GM19193 (cell line): ENCODE measurements at regions not wholly inside any gene's neighbourhood (a gene's known extent, or its start where the extent isn't known, plus 50 kb on each side); places are given as distances from the start of the nearest gene placed in this dataset.

Source experiments
- POLR2A ChIP-seq: IDR thresholded peaks from 4 replicates; pipeline ENCODE4 v1.6.1; 2011; ENCODE audit not compliant: insufficient read depth, insufficient read length; ENCODE audit errors: extremely low read depth

- TF ChIP-seq POLR2A: no peak
Measured at GRCh38 chr13:33582121-33582520, 235.8 kb upstream of the RFC3 start.

DNA sequence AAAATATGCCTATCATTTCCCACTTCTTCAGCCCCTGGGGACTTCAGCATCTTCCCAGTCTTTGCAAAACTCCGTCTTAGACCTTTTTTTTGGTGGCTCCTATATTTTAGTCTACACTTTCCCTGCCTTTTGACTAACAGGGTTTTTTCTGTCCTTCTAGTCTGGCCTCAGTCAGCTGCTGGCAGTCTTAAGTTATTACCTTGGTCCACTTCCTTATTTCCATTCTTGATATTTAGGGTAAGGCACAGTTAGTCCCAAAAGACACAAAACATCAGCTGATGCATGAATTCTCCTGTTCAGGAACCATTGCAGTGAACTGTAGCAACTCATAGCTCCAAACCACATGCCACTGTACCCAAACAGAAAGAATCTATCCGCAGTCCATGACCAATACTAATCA is 234.6 kb upstream of the RFC3 start:
- no peak for TF ChIP-seq POLR2A

DNA sequence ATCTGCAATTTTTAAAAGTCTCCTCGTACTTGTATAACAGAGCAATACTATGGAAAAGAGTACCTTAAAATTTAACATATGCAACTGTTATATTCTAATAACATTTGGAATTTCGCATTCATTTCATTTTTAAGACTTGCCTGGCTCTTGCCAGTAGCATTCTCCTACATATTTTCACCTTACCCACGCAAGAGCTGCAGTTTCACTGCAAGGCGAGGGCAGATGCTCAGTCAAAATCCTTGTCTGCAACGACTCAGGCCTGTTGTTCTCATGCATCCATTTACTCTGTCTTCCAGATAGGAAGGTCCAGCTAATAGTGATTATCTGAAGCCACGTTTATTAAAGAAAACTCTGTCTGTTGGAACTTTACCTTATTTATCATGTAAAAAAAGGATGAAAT is 227.0 kb upstream of the RFC3 start:
- no peak for TF ChIP-seq POLR2A

- TF ChIP-seq POLR2A: no peak
Measured at GRCh38 chr13:33606692-33607091, 211.3 kb upstream of the RFC3 start.

GRCh38 chr13:33610438-33611120 is 207.4 kb upstream of the RFC3 start:
- no peak for TF ChIP-seq POLR2A

GRCh38 chr13:33611121-33611805 is 206.7 kb upstream of the RFC3 start:
- no peak for TF ChIP-seq POLR2A

DNA sequence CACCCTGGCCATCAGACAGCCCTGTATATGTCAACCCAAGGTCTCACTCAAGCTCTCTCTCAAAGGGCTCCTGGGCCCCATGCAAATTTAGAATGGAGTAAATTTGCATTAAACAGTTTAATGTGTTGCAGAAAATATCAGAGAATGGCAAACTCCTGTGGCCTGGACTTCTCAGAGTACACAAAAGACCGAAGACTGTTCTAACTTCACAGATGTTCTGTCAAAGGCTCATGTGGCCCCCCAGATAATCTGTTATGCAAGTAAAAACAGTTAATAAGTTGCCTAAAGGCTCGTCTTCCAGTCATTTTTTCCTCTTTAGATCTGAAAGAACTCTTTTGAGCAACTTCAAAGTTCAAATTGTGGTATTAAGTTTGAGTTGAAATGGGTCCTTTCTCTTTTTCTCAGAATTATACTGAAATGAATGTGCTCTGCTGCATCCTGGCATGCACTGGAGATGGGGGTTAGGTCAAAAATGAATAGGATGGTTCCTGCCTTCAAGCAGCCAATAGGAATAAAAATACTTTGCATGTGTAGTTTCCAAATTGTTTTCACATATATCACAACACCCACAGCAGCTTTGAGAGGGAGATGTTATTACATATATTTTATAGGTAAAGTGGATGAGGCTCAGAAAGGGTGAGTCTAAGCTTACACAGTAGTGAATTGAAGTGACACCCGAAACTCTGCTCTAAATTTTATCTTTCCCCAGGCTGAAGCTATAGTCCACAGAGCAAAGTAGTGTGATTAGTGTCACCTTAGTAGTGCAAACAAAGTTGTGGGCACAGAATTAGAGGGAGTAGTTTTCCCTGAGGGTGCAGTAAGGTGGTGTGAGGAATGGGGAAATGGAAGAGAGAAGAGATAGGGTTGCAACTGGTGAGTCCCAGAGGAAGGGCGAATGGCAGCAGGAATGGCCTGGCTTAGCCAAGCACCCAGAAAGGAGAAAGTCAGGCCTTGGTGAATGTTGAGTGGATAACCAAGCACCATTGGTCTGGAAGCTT is 205.0 kb upstream of the RFC3 start:
- TF ChIP-seq POLR2A: no peak

- no peak for TF ChIP-seq POLR2A
Measured at GRCh38 chr13:33615436-33615835, 202.5 kb upstream of the RFC3 start.

- no peak for TF ChIP-seq POLR2A
Measured at GRCh38 chr13:33616130-33616529, 201.8 kb upstream of the RFC3 start.

GRCh38 chr13:33617055-33617454 is 200.9 kb upstream of the RFC3 start:
- TF ChIP-seq POLR2A: no peak

GRCh38 chr13:33624253-33624652 is 193.7 kb upstream of the RFC3 start:
- no peak for TF ChIP-seq POLR2A

DNA sequence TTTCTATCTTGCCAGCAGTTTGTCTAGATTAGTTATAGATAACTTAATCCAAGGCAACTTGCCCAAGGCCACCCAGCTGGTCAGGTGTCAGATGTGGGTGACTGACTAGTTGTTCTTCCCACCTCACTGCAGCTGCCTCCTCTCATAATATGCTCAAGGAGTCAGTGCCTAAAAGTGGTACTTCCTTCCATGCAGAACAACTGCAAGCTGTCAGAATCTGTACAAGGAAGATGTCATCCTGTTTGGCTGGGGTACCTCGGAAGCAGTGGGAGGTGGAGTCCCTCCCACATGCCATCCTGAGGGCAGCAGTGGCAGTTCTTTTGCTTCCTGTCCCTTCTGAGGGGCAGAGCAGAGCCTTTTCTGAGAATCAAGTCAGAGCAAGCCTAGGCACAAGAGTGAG is 193.2 kb upstream of the RFC3 start:
- TF ChIP-seq POLR2A: no peak

DNA sequence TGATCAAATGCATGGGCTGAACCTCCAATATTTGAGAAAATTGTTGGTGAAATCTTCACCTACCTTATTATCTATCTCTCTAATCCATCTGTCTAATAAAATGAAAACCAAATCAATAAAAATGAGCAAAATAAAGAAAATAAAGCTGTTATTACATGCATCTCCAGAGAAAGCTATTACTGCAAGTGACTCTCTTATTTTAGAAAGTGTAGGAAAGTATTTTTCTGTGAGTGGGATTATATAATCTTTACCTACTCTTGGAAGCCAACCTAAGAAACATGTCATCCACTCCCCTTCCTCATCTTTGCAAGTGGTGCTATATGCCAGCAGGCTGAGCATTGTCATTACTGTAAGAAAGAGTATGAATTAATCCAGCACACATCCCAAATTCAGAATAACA is 191.5 kb upstream of the RFC3 start:
- TF ChIP-seq POLR2A: no peak

GRCh38 chr13:33628662-33629061 is 189.3 kb upstream of the RFC3 start:
- no peak for TF ChIP-seq POLR2A

DNA sequence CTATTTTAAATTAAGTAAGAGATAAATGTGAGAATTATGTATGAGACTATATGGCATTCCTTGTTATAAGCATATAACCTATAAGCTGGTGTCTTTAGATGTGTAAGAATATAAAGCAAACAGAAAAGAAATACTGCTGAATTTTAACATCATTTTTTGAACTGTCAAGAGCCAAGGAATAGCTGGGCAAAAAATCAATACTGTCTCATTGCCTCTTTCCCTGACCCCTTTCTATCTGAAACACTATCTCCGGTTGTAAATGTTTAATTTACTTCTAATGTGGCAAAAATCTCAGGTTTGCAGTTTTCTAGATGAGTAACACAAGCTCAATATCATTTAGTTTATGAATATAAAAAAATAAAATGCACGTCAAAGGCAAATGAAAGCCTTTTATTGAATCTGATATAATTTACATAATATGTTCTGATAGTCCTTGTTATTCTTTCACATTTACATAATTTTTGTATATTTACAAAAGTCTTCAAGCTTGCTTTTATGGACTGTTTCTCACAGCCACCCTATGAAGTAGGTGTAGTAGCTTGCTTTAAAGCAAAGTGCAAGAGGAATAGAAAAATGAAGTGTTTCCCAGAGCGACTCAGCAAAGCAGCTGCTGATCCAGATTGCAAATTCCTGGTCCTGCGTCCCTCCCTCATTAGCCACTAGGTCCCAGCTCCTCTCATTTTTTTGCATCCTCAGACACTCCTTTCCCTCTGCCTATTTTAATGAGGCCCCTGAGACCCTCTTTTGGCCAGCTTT is 188.2 kb upstream of the RFC3 start:
- TF ChIP-seq POLR2A: no peak
